OCI-LY7 (cell line): ENCODE measurements at regions not wholly inside any gene's neighbourhood (a gene's known extent, or its start where the extent isn't known, plus 50 kb on each side); places are given as distances from the start of the nearest gene placed in this dataset.

Experiments used
- CTCF ChIP-seq: fragments of 200-600 bp; sonication (generic); conservative IDR thresholded peaks from 2 replicates; pipeline ENCODE4 v1.5.1; 2014; ENCODE audit warnings: mild to moderate bottlenecking, antibody characterized with exemption, low read length, moderate library complexity, mixed read lengths
- EZH2phosphoT487 ChIP-seq: fragments of 200-600 bp; sonication (generic); IDR thresholded peaks from 2 replicates; pipeline ENCODE4 v1.6.1; 2018; ENCODE audit warnings: low read depth, borderline replicate concordance, mild to moderate bottlenecking, mixed run types, antibody characterized with exemption, low read length, moderate library complexity, mixed read lengths

GRCh38 chr3:180267202-180267843 is 230.6 kb upstream of the PEX5L start:
- TF ChIP-seq EZH2phosphoT487 (no peak), CTCF (no peak)
